Ascending aorta (tissue), 2 donors: ENCODE measurements at regions not wholly inside any gene's neighbourhood (a gene's known extent, or its start where the extent isn't known, plus 50 kb on each side); places are given as distances from the start of the nearest gene placed in this dataset.

Experiments
- DNase-seq, 2 donors: peaks; one replicate each; pipeline ENCODE4 v3.0.0-alpha.2; 2019; ENCODE audit warnings: low spot score in 2 of 2
- H3K27ac ChIP-seq, 2 donors: fragments of 200-600 bp; sonication (generic); one replicate each; pipeline ENCODE4 v1.5.1; 2016 to 2017; ENCODE audit warnings: mild to moderate bottlenecking in 1 of 2
- H3K27me3 ChIP-seq: fragments of 200-600 bp; sonication (generic); one replicate; pipeline ENCODE4 v1.5.1; 2017
- H3K36me3 ChIP-seq, 2 donors: fragments of 200-600 bp; sonication (generic); one replicate each; pipeline ENCODE4 v1.5.1; 2016
- H3K4me1 ChIP-seq, 2 donors: fragments of 200-600 bp; sonication (generic); one replicate each; pipeline ENCODE4 v1.5.1; 2016 to 2017; ENCODE audit warnings: mild to moderate bottlenecking in 1 of 2
- H3K4me3 ChIP-seq, 2 donors: fragments of 200-600 bp; sonication (generic); one replicate each; pipeline ENCODE4 v1.5.1; 2016 to 2017; ENCODE audit warnings: mild to moderate bottlenecking in 1 of 2
- H3K9me3 ChIP-seq, 2 donors: fragments of 200-600 bp; sonication (generic); one replicate each; pipeline ENCODE4 v1.5.1; 2016
- CTCF ChIP-seq, 3 experiments: fragments of 200-600 bp in 2 of 3; fragments of 450-650 bp in 1 of 3; sonication (generic) in 2 of 3; IDR thresholded peaks; one replicate each; pipeline ENCODE4 v1.5.1; 2016 to 2019; ENCODE audit warnings: antibody characterized with exemption in 3 of 3, mild to moderate bottlenecking in 1 of 3, moderate library complexity in 1 of 3
- intact Hi-C: fragments of 100-400 bp; cut with DNase I; formaldehyde crosslinking; loops from one replicate; pipeline ENCODE4 v1.15.1; 2023

- Histone ChIP-seq H3K27me3 (no peaks in the 10 kb centered on the region), H3K4me1 (no peaks in the 10 kb centered on the region), H3K36me3 (no peaks in the 10 kb centered on the region), H3K27ac (no peak overlapping the region), H3K4me3 (no peak overlapping the region), H3K9me3 (peaks cover 0 to 1% of the 10 kb centered on the region in 2 donors)
- no peak for DNase-seq
- TF ChIP-seq CTCF (IDR thresholded peaks at IDR 0.05), result no peak
- intact Hi-C loops, result no loop called here
Observed at GRCh38 chr4:13266687-13267086, 217.5 kb downstream of the RAB28 start.

GRCh38 chr4:13263967-13264525 lies 220.1 kb downstream of the RAB28 start:
- intact Hi-C loops, result no loop called here
- no peaks in the 10 kb centered on the region for H3K4me1 ChIP-seq

GRCh38 chr4:13262816-13263215 lies 221.3 kb downstream of the RAB28 start:
- Histone ChIP-seq H3K4me1 (no peaks in the 10 kb centered on the region), H3K9me3 (no peaks in the 10 kb centered on the region), H3K27me3 (no peaks in the 10 kb centered on the region), H3K27ac (no peak overlapping the region), H3K4me3 (no peak overlapping the region), H3K36me3 (no peaks in the 10 kb centered on the region)
- TF ChIP-seq CTCF (IDR thresholded peaks at IDR 0.05), result no peak
- DNase-seq, result no peak
- intact Hi-C loops, result no loop called here

More at GRCh38 chr4:13263967-13264525, 220.1 kb downstream of the RAB28 start:
- Histone ChIP-seq H3K27me3 (no peaks in the 10 kb centered on the region), H3K9me3 (no peaks in the 10 kb centered on the region), H3K36me3 (no peaks in the 10 kb centered on the region), H3K27ac (no peak overlapping the region), H3K4me3 (no peak overlapping the region)
- TF ChIP-seq CTCF (IDR thresholded peaks at IDR 0.05), result no peak
- DNase-seq, result no peak

- intact Hi-C loops, result no loop called here
- Histone ChIP-seq H3K27me3 (no peaks in the 10 kb centered on the region), H3K27ac (no peak overlapping the region), H3K4me3 (no peak overlapping the region), H3K4me1 (no peaks in the 10 kb centered on the region), H3K9me3 (no peaks in the 10 kb centered on the region), H3K36me3 (no peaks in the 10 kb centered on the region)
- DNase-seq, result no peak
- no peak for TF ChIP-seq CTCF (IDR thresholded peaks at IDR 0.05)
Observed at GRCh38 chr4:13261486-13262257, 222.5 kb downstream of the RAB28 start.

- no peak overlapping the region for H3K27ac ChIP-seq
- no peak for TF ChIP-seq CTCF (IDR thresholded peaks at IDR 0.05)
- no peak overlapping the region for H3K4me3 ChIP-seq
- H3K9me3 ChIP-seq, result no peaks in the 10 kb centered on the region
- intact Hi-C loops, result no loop called here
- no peaks in the 10 kb centered on the region for H3K36me3 ChIP-seq
- DNase-seq, result no peak
- no peaks in the 10 kb centered on the region for H3K4me1 ChIP-seq
- no peaks in the 10 kb centered on the region for H3K27me3 ChIP-seq
Observed at GRCh38 chr4:13260513-13260912, 223.6 kb downstream of the RAB28 start.
